K562 (cell line): ENCODE measurements at regions not wholly inside any gene's neighbourhood (a gene's known extent, or its start where the extent isn't known, plus 50 kb on each side); places are given as distances from the start of the nearest gene placed in this dataset.

Experiments used
- ATF3 ChIP-seq, 2 experiments: fragments of 450-650 bp in 1 of 2; sonication (generic) in 1 of 2; formaldehyde crosslinking in 1 of 2; IDR thresholded peaks in 1 of 2; conservative IDR thresholded peaks in 1 of 2; 2 replicates each; pipeline versions ENCODE4 v1.6.1 to v1.8.1; 2016 to 2023; ENCODE audit warnings: mild to moderate bottlenecking in 2 of 2, moderate library complexity in 2 of 2, inconsistent platforms in 1 of 2, missing genetic modification reagents in 1 of 2
- ATF6 ChIP-seq: sonication (generic); formaldehyde crosslinking; IDR thresholded peaks from 2 replicates; pipeline ENCODE4 v1.4.0; 2020; ENCODE audit warnings: mild to moderate bottlenecking, missing genetic modification reagents
- BCOR ChIP-seq: fragments of 450-650 bp; IDR thresholded peaks from 2 replicates; pipeline ENCODE4 v1.6.1; 2016
- BMI1 ChIP-seq: fragments of 150-350 bp; IDR thresholded peaks from 2 replicates; pipeline ENCODE4 v1.6.1; 2014; ENCODE audit warnings: low read length
- ETV5 ChIP-seq: sonication (generic); formaldehyde crosslinking; IDR thresholded peaks from 2 replicates; pipeline ENCODE4 v1.4.0; 2020; ENCODE audit warnings: low read depth, mild to moderate bottlenecking, missing genetic modification reagents
- HDAC2 ChIP-seq: fragments of 450-650 bp; IDR thresholded peaks from 2 replicates; pipeline ENCODE4 v1.6.1; 2016; ENCODE audit warnings: mild to moderate bottlenecking
- HNRNPK ChIP-seq: fragments of 200-400 bp; formaldehyde crosslinking; IDR thresholded peaks from one replicate; pipeline ENCODE4 v1.6.1; 2018; ENCODE audit warnings: mild to moderate bottlenecking, low read depth, low read length; ENCODE audit not compliant: poor library complexity, severe bottlenecking
- KLF1 ChIP-seq: fragments of 450-650 bp; IDR thresholded peaks from 2 replicates; pipeline ENCODE4 v1.6.1; 2016; ENCODE audit warnings: missing genetic modification characterization, missing compliant biosample characterization
- LCOR ChIP-seq: sonication (generic); formaldehyde crosslinking; IDR thresholded peaks from 2 replicates; pipeline ENCODE4 v1.8.0; 2022; ENCODE audit warnings: mild to moderate bottlenecking, missing genetic modification reagents
- MAFK ChIP-seq: IDR thresholded peaks from 2 replicates; pipeline ENCODE4 v1.6.1; 2011; ENCODE audit warnings: low read length, improper control_type of control experiment
- MYNN ChIP-seq, 2 experiments: sonication (generic); formaldehyde crosslinking in 1 of 2; IDR thresholded peaks; 2 replicates each; pipeline versions ENCODE4 v1.5.0 to v1.6.1; 2016 to 2020; ENCODE audit warnings: antibody characterized with exemption in 1 of 2, missing genetic modification reagents in 1 of 2
- NBN ChIP-seq: fragments of 450-650 bp; IDR thresholded peaks from 2 replicates; pipeline ENCODE4 v1.6.1; 2016; ENCODE audit warnings: low read depth, mild to moderate bottlenecking
- NFE2 ChIP-seq: IDR thresholded peaks from 2 replicates; pipeline ENCODE4 v1.6.1; 2014; ENCODE audit warnings: antibody characterized with exemption, low read depth
- NFIX ChIP-seq: fragments of 250-450 bp; sonication (Bioruptor Pico); IDR thresholded peaks from 2 replicates; pipeline ENCODE4 v1.4.0; 2020; ENCODE audit warnings: low read depth, mild to moderate bottlenecking, moderate library complexity
- POLR2AphosphoS2 ChIP-seq: IDR thresholded peaks from 2 replicates; pipeline ENCODE4 v1.6.1; 2012; ENCODE audit warnings: low read length, improper control_type of control experiment
- PTRF ChIP-seq: fragments of 450-650 bp; IDR thresholded peaks from 2 replicates; pipeline ENCODE4 v1.6.1; 2016; ENCODE audit warnings: mild to moderate bottlenecking, missing genetic modification characterization, missing compliant biosample characterization
- RBM17 ChIP-seq: fragments of 200-400 bp; formaldehyde crosslinking; IDR thresholded peaks from 2 replicates; pipeline ENCODE4 v1.6.1; 2017; ENCODE audit warnings: low read depth, mild to moderate bottlenecking, low read length, borderline replicate concordance
- SLC30A9 ChIP-seq: fragments of 250-450 bp; sonication (Bioruptor Pico); IDR thresholded peaks from 2 replicates; pipeline ENCODE4 v1.8.0; 2022; ENCODE audit warnings: mild to moderate bottlenecking, moderate library complexity
- SMC3 ChIP-seq: conservative IDR thresholded peaks from 2 replicates; pipeline ENCODE4 v1.6.1; 2011; ENCODE audit warnings: low read depth, low read length, improper control_type of control experiment; ENCODE audit not compliant: insufficient read depth
- SUPT5H ChIP-seq: fragments of 450-650 bp; IDR thresholded peaks from 2 replicates; pipeline ENCODE4 v1.6.1; 2016
- TBP ChIP-seq: optimal IDR thresholded peaks from 2 replicates; pipeline ENCODE3; 2011; ENCODE audit warnings: low read depth, low read length, improper control_type of control experiment
- U2AF1 ChIP-seq: fragments of 200-400 bp; formaldehyde crosslinking; optimal IDR thresholded peaks from 2 replicates; pipeline ENCODE3; 2017; ENCODE audit warnings: mild to moderate bottlenecking, low read depth, low read length, moderate library complexity

GRCh38 chrX:41009850-41010846 is 75.1 kb upstream of the USP9X start (continued):
- TF ChIP-seq ETV5 (CRISPR knock-in tag) (peak; percentile 79), SUPT5H (peak; percentile 65), TBP (peak; percentile 51), HDAC2 (peak; percentile 60), SLC30A9 (CRISPR knock-in tag) (no peak), MYNN (IDR thresholded peaks at IDR 0.05) (no peak), MYNN (CRISPR knock-in tag; IDR thresholded peaks at IDR 0.05) (no peak), PTRF (tag) (no peak), NBN (peak; percentile 46; the same call in 1 of the 2 replicates), SMC3 (no peak), RBM17 (no peak), MAFK (no peak; the same call in 1 of the 2 replicates), ATF6 (CRISPR knock-in tag) (no peak), POLR2AphosphoS2 (no peak), U2AF1 (no peak), ATF3 (IDR thresholded peaks at IDR 0.05) (peak; percentile 60), ATF3 (CRISPR knock-in tag; conservative IDR thresholded peaks at IDR 0.05) (no peak), BMI1 (no peak; the same call in 1 of the 2 replicates), LCOR (CRISPR knock-in tag) (no peak), HNRNPK (no peak), NFE2 (peak; percentile 71), BCOR (peak; percentile 96), KLF1 (tag) (no peak), NFIX (CRISPR knock-in tag) (no peak)
